ENCODE measurements at regions not wholly inside any gene's neighbourhood (a gene's known extent, or its start where the extent isn't known, plus 50 kb on each side); places are given as distances from the start of the nearest gene placed in this dataset.
"Not testable (repeated sequence)": the region's sequence is repeated elsewhere in the genome, so short reads cannot be mapped to it uniquely, and the experiment has no call there.

- H3K4me3 Mint-ChIP-seq = no peak overlapping the region
- H3K4me1 Mint-ChIP-seq = peaks cover 24% of the 10 kb centered on the region
- H3K27ac Mint-ChIP-seq = no peak overlapping the region
- H3K9me3 Mint-ChIP-seq = no peaks in the 10 kb centered on the region
- H3K36me3 Mint-ChIP-seq (ENCODE audit: low read depth) = no peaks in the 10 kb centered on the region
- DNase-seq = no peak
- peak; percentile 93 for ATAC-seq
- H3K27me3 Mint-ChIP-seq = peaks cover 11% of the 10 kb centered on the region
These were observed 53.0 kb upstream of the DAPP1 start for GRCh38 chr4:99763635-99764101.

DNA sequence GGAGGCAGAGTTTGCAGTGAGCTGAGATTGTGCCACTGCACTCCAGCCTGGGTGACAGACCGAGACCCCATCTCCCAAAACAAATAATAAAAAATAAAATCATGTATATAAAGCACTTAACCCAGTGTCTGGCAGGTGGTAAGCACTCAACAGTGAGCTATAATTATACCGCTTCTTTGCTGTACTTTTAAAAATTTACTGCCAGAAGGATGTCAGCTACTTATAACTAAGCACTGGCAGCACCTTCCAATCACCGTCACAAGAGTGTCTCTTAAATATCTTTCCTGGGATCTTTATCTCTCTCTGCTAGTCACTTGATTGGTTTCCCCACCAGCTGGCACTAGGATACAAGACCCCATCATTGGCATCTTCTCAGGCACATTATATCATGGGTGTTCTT is 53.9 kb upstream of the DAPP1 start:
- Mint-ChIP-seq H3K27ac (no peak overlapping the region), H3K36me3 (ENCODE audit: low read depth) (no peaks in the 10 kb centered on the region)
- no peak for ATAC-seq

DNA sequence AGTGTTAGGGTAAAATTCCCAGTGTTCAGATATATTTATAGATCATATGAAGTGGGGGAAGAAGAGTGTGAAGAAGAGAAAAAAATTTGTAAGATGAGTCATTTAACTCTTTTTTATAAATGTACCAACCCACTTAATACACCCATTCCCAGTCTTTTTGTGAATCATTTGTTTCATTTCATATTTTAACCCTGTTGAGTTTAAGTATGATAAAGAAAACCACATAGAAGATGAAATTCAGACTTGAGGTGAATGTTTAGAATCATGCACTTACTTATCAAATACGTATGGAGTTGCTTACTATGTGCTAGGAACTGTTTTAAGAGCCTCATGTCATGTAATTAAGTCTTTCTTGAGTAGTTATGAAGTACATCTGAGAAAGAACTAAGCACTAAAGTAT is 56.6 kb upstream of the DAPP1 start:
- H3K9me3 Mint-ChIP-seq = no peaks in the 10 kb centered on the region
- peaks cover 14% of the 10 kb centered on the region for H3K27me3 Mint-ChIP-seq
- H3K27ac Mint-ChIP-seq = no peak overlapping the region
- DNase-seq (no peak), ATAC-seq (peak; percentile 23)
- peaks cover 29% of the 10 kb centered on the region for H3K4me1 Mint-ChIP-seq
- no peak overlapping the region for H3K4me3 Mint-ChIP-seq
- H3K36me3 Mint-ChIP-seq (ENCODE audit: low read depth) = no peaks in the 10 kb centered on the region

More for the DNA sequence above, 53.9 kb upstream of the DAPP1 start:
- peaks cover 25% of the 10 kb centered on the region for H3K4me1 Mint-ChIP-seq
- DNase-seq = no peak
- no peak overlapping the region for H3K4me3 Mint-ChIP-seq
- no peaks in the 10 kb centered on the region for H3K9me3 Mint-ChIP-seq
- H3K27me3 Mint-ChIP-seq = peaks cover 11% of the 10 kb centered on the region

GRCh38 chr4:99759346-99759984 is 57.2 kb upstream of the DAPP1 start:
- ATAC-seq = no peak
- no peaks in the 10 kb centered on the region for H3K9me3 Mint-ChIP-seq
- H3K4me1 Mint-ChIP-seq = peaks cover 29% of the 10 kb centered on the region
- peaks cover 14% of the 10 kb centered on the region for H3K27me3 Mint-ChIP-seq
- H3K36me3 Mint-ChIP-seq (ENCODE audit: low read depth) = no peaks in the 10 kb centered on the region
- no peak overlapping the region for H3K27ac Mint-ChIP-seq
- no peak overlapping the region for H3K4me3 Mint-ChIP-seq
- no peak for DNase-seq

DNA sequence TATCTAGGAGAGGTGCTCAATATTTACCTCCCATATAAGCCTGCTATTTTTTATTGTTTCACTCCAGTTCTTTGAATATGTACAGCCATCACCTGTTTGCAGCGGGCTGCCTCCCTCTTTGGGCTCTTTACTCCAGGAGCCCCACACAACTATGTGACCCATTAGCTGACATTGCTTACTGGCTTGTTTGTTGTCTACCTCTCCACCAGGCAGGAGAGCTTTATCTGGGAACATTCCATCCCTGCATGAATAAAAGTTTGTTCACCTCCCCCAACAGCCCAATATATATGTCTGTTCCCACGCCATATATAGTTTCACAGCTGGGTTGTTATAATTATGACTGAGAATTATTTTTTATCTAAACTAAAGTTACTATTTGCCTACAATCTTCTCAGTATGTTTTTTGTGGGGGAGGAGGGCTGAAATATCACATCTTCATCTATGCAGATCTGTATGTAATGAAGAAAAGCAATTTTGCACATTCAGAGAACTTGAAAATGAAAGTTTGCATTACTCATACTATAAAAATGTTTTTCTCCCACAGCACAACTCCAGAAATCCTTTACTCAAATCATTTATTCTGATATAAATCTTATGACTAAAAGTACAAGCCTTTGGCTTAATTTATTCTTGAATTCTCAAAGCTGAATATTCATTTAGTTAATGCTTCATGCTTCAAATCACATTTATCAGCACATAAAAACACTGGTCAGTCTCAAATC is 61.2 kb upstream of the DAPP1 start:
- DNase-seq (no peak), ATAC-seq (no peak)
- Mint-ChIP-seq H3K4me1 (peaks cover 18% of the 10 kb centered on the region), H3K27me3 (peaks cover 6% of the 10 kb centered on the region), H3K27ac (no peak overlapping the region), H3K9me3 (no peaks in the 10 kb centered on the region), H3K36me3 (ENCODE audit: low read depth) (no peaks in the 10 kb centered on the region), H3K4me3 (no peak overlapping the region)

DNA sequence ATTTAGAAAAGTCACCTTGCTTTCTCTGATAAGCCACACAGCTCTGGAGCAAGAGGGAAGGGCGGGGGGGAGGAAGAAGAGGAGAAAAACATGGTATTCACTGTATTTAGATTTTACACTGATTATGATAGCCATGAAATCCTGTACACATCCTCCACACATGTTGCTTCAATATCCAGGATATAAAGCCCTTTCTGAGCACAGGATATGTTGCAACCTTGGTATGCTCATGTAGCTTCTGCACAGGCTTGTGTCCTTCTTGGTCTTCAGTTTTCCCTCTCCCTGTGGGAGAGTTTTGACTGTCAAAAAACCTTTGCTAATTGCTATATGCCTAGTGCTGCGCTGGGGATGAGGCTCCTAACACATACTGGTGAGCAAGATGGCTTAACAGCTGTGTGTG is 61.9 kb upstream of the DAPP1 start:
- H3K27ac Mint-ChIP-seq = no peak overlapping the region
- H3K4me3 Mint-ChIP-seq = no peak overlapping the region
- no peaks in the 10 kb centered on the region for H3K36me3 Mint-ChIP-seq (ENCODE audit: low read depth)
- no peaks in the 10 kb centered on the region for H3K9me3 Mint-ChIP-seq
- DNase-seq (no peak), ATAC-seq (no peak)
- H3K27me3 Mint-ChIP-seq = peaks cover 6% of the 10 kb centered on the region
- peaks cover 12% of the 10 kb centered on the region for H3K4me1 Mint-ChIP-seq

DNA sequence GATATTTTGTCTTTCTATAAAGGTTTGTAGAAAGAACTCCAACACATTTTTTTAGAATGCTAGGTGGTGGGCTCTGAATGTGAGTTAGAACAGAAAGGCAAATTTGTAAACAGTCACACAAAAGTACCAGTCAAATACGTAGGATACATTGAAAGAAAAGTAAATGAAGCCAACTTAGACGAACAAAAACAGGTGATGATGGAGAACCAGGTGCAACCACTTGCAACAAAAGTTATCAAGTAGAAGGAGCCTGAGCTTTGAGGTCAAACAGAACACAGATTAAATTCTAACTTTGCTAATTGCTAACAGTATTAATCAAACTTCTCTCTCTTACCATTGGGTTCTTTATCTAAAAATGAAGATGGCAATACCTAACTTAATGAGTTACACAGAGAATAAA is 62.7 kb upstream of the DAPP1 start:
- Mint-ChIP-seq H3K4me3 (no peak overlapping the region), H3K9me3 (no peaks in the 10 kb centered on the region), H3K4me1 (peaks cover 6% of the 10 kb centered on the region), H3K36me3 (ENCODE audit: low read depth) (no peaks in the 10 kb centered on the region), H3K27ac (no peak overlapping the region), H3K27me3 (peaks cover 3% of the 10 kb centered on the region)
- ATAC-seq = no peak
- no peak for DNase-seq

DNA sequence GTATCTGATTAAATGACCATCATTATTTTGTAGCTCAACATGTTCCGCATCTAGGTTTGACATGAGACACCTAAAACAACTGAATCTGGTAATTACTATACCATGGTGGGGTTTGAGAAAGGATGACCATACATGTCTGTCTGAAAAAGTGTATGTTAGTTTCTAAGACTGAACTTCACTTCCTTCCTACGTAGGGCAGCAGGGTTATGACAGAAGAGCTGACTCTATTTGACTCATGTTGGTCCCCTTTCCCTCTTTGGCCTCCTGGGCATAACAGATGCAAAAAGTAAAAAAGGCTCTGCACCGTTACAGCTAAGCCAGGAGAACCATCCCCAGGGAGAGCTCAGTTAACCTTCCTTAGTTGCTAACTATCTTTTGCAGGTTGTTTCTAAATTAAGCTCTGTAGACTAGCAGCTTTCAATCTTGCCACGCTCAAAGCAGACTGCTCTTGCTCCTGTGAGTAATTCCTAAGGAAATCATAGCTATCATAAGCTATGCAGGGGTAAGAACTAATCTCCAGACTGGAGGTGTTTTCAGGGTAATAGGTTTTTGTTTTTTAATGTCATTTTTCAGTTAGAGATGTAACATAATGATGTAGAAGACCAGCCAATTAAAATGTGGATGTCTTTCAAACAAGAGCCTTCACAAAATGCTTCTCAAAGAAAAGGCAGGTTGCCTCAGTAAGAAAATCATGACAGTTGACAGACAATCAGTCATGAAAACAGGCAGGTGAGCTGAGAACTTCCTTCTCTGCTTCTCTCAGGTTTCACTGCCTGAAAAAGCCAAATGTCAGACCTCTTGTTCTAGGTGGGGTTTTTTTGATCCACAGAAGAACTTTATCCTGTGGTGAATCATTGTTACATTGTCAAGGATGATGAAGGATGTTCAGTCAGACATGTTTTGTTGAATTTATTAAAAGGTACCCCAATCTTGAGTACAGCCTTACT is 66.9 kb upstream of the DAPP1 start:
- Mint-ChIP-seq H3K27me3 (peaks cover 4% of the 10 kb centered on the region), H3K36me3 (ENCODE audit: low read depth) (no peaks in the 10 kb centered on the region), H3K4me1 (no peaks in the 10 kb centered on the region), H3K4me3 (no peak overlapping the region), H3K9me3 (no peaks in the 10 kb centered on the region), H3K27ac (no peak overlapping the region)
- DNase-seq (no peak), ATAC-seq (no peak)

DNA sequence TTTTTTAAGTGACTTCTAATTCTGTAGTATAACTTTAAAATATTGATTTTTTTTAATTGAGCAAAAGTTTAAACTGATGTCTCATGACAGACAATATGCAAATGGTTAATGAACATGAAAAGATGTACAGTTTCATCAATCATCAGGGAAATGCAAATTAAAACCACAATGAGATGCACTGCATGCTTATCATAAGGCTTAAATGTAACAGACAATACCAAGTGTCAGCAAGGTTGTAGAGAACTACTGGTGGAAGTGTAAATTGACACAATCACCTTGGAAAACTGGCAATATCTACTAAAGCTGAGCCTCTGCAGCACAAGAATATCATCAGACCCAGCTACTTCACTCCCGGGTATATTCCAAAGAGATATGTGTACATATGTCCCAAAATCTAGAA is 70.2 kb upstream of the DAPP1 start:
- Mint-ChIP-seq H3K36me3 (ENCODE audit: low read depth) (no peaks in the 10 kb centered on the region), H3K27ac (no peak overlapping the region)

GRCh38 chr4:99736846-99737245 is 79.2 kb upstream of the C4orf54 start:
- no peak overlapping the region for H3K27ac Mint-ChIP-seq

More for the DNA sequence above, 70.2 kb upstream of the DAPP1 start:
- H3K4me1 Mint-ChIP-seq = no peaks in the 10 kb centered on the region
- DNase-seq = no peak
- ATAC-seq = no peak
- H3K27me3 Mint-ChIP-seq = peaks cover 12% of the 10 kb centered on the region
- H3K9me3 Mint-ChIP-seq = no peaks in the 10 kb centered on the region
- no peak overlapping the region for H3K4me3 Mint-ChIP-seq

GRCh38 chr4:99735822-99736221 is 78.2 kb upstream of the C4orf54 start:
- H3K9me3 Mint-ChIP-seq = no peaks in the 10 kb centered on the region
- DNase-seq (no peak), ATAC-seq (no peak)
- H3K27me3 Mint-ChIP-seq = peaks cover 10% of the 10 kb centered on the region
- no peak overlapping the region for H3K4me3 Mint-ChIP-seq
- no peaks in the 10 kb centered on the region for H3K36me3 Mint-ChIP-seq (ENCODE audit: low read depth)
- no peak overlapping the region for H3K27ac Mint-ChIP-seq
- no peaks in the 10 kb centered on the region for H3K4me1 Mint-ChIP-seq

More at GRCh38 chr4:99736846-99737245, 79.2 kb upstream of the C4orf54 start:
- Mint-ChIP-seq H3K27me3 (peaks cover 10% of the 10 kb centered on the region), H3K4me3 (no peak overlapping the region), H3K36me3 (ENCODE audit: low read depth) (no peaks in the 10 kb centered on the region), H3K9me3 (no peaks in the 10 kb centered on the region), H3K4me1 (no peaks in the 10 kb centered on the region)
- no peak for DNase-seq
- no peak for ATAC-seq

DNA sequence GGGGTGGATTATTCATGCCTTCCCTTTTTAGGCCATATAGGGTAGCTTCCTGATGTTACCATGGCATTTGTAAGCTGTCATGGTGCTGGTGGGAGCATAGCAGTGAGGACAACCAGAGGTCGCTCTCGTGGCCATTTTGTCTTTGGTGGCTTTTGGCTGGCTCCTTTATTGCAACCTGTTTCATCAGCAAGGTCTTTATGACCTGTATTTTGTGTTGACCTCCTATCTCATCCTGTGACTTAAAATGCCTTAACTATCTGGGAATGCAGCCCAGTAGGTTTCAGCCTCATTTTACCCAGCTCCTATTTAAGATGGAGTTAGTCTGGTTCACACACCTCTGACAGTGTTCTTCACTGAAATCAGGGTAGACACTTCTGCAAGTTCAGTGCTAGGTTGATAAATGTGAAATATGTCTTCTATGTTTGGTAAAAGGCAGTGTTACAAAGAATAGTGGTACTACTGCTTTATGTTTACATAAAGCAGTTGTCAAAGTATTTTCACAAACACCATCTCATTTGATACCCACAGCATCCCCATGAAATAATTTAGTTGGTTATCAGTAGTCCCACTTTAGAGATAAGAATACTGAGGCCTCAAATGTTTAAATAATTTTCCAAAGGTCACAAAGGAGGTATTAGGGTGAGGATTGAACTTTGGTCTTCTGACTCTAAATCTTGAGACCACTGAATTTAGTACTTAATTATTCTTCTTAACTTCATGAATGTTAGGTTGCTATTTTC is 77.1 kb upstream of the C4orf54 start:
- Mint-ChIP-seq H3K27ac (no peak overlapping the region), H3K27me3 (peaks cover 6% of the 10 kb centered on the region), H3K9me3 (no peaks in the 10 kb centered on the region), H3K4me3 (no peak overlapping the region), H3K36me3 (ENCODE audit: low read depth) (no peaks in the 10 kb centered on the region), H3K4me1 (no peaks in the 10 kb centered on the region)
- DNase-seq (no peak), ATAC-seq (no peak)

GRCh38 chr4:99733455-99733854 is 75.8 kb upstream of the C4orf54 start:
- H3K4me1 Mint-ChIP-seq; H3K27me3 Mint-ChIP-seq; H3K4me3 Mint-ChIP-seq; H3K9me3 Mint-ChIP-seq; H3K27ac Mint-ChIP-seq; DNase-seq; ATAC-seq; H3K36me3 Mint-ChIP-seq (ENCODE audit: low read depth): not testable (repeated sequence)

DNA sequence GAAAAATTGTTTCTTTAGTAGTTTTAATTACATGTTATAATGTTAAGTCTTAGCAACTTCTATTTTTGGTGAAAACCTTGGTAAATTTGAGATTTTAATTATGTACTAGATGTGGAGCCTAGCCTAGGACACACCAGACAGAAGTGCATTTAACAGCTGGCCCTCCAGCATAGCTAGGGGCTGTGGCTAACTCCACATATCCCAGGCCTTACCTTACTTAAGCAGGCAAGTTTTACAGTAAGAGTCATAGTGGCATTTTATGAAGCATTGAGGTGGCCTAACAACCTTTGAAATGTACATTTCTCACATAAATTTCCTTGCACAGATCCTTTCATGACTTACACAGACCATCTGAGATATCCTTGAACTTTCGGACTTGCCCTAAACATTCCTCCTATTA is 71.6 kb upstream of the C4orf54 start:
- no peaks in the 10 kb centered on the region for H3K27me3 Mint-ChIP-seq
- DNase-seq = no peak
- no peak overlapping the region for H3K27ac Mint-ChIP-seq
- no peaks in the 10 kb centered on the region for H3K4me1 Mint-ChIP-seq
- H3K36me3 Mint-ChIP-seq (ENCODE audit: low read depth) = no peaks in the 10 kb centered on the region
- H3K4me3 Mint-ChIP-seq = no peak overlapping the region
- ATAC-seq = no peak
- H3K9me3 Mint-ChIP-seq = no peaks in the 10 kb centered on the region
